Astrocyte (in vitro differentiated cells and primary cell): ENCODE measurements at regions not wholly inside any gene's neighbourhood (a gene's known extent, or its start where the extent isn't known, plus 50 kb on each side); places are given as distances from the start of the nearest gene placed in this dataset.

Experiments used
- EZH2 ChIP-seq: IDR thresholded peaks from 2 replicates; pipeline ENCODE4 v1.6.1; 2012; ENCODE audit warnings: mild to moderate bottlenecking, low read length, inconsistent platforms; ENCODE audit not compliant: insufficient read depth
- TF ChIP-seq, protein P1 (sequence below): IDR thresholded peaks from 2 replicates; pipeline ENCODE4 v1.5.1; 2011; ENCODE audit warnings: low read depth, mild to moderate bottlenecking, inconsistent platforms, low read length, moderate library complexity; ENCODE audit not compliant: insufficient read depth

GRCh38 chr7:112692333-112692732 is 97.9 kb downstream of the TMEM168 start:
- TF ChIP-seq, protein P1, sequence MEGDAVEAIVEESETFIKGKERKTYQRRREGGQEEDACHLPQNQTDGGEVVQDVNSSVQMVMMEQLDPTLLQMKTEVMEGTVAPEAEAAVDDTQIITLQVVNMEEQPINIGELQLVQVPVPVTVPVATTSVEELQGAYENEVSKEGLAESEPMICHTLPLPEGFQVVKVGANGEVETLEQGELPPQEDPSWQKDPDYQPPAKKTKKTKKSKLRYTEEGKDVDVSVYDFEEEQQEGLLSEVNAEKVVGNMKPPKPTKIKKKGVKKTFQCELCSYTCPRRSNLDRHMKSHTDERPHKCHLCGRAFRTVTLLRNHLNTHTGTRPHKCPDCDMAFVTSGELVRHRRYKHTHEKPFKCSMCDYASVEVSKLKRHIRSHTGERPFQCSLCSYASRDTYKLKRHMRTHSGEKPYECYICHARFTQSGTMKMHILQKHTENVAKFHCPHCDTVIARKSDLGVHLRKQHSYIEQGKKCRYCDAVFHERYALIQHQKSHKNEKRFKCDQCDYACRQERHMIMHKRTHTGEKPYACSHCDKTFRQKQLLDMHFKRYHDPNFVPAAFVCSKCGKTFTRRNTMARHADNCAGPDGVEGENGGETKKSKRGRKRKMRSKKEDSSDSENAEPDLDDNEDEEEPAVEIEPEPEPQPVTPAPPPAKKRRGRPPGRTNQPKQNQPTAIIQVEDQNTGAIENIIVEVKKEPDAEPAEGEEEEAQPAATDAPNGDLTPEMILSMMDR = no peak
- TF ChIP-seq EZH2 = no peak
